Coronary artery (tissue), 2 donors: ENCODE measurements at regions not wholly inside any gene's neighbourhood (a gene's known extent, or its start where the extent isn't known, plus 50 kb on each side); places are given as distances from the start of the nearest gene placed in this dataset.

Experiments used
- DNase-seq: peaks from one replicate; pipeline ENCODE4 v3.0.0-alpha.2; 2017; ENCODE audit warnings: low spot score
- H3K27ac ChIP-seq, 2 donors: fragments of 200-600 bp; sonication (generic); one replicate each; pipeline ENCODE4 v1.5.1; 2016 to 2019
- H3K4me3 ChIP-seq: fragments of 200-600 bp; sonication (generic); 2 replicates; pipeline ENCODE4 v1.5.1; 2016; ENCODE audit warnings: mild to moderate bottlenecking, moderate library complexity
- CTCF ChIP-seq: fragments of 200-600 bp; sonication (generic); IDR thresholded peaks from one replicate; pipeline ENCODE4 v1.5.1; 2019; ENCODE audit warnings: antibody characterized with exemption

- no peak for TF ChIP-seq CTCF
- Histone ChIP-seq H3K4me3 (no peak overlapping the region), H3K27ac (no peak overlapping the region)
- DNase-seq = no peak
These were observed 112.6 kb upstream of the SLC24A3 start for GRCh38 chr20:19099596-19100545.

- H3K27ac ChIP-seq = no peak overlapping the region
- no peak for TF ChIP-seq CTCF
- H3K4me3 ChIP-seq = no peak overlapping the region
- no peak for DNase-seq
These were observed 111.5 kb upstream of the SLC24A3 start for GRCh38 chr20:19100975-19101374.

GRCh38 chr20:19104186-19104585 lies 108.3 kb upstream of the SLC24A3 start:
- TF ChIP-seq CTCF = no peak
- Histone ChIP-seq H3K4me3 (no peak overlapping the region), H3K27ac (no peak overlapping the region)
- no peak for DNase-seq

- no peak for DNase-seq
- no peak overlapping the region for H3K4me3 ChIP-seq
- TF ChIP-seq CTCF = no peak
- H3K27ac ChIP-seq = no peak overlapping the region
These were observed 104.3 kb upstream of the SLC24A3 start for GRCh38 chr20:19108155-19108554.

- TF ChIP-seq CTCF = no peak
- DNase-seq = no peak
- no peak overlapping the region for H3K27ac ChIP-seq
- H3K4me3 ChIP-seq = no peak overlapping the region
These were observed 102.2 kb upstream of the SLC24A3 start for GRCh38 chr20:19110285-19110684.

- Histone ChIP-seq H3K27ac (no peak overlapping the region), H3K4me3 (no peak overlapping the region)
- no peak for DNase-seq
- TF ChIP-seq CTCF = no peak
These were observed 101.5 kb upstream of the SLC24A3 start for GRCh38 chr20:19110881-19111460.

- no peak for TF ChIP-seq CTCF
- DNase-seq = no peak
- Histone ChIP-seq H3K27ac (no peak overlapping the region), H3K4me3 (no peak overlapping the region)
These were observed 99.6 kb upstream of the SLC24A3 start for GRCh38 chr20:19112828-19113227.
